Panc1 (cell line): ENCODE measurements at regions not wholly inside any gene's neighbourhood (a gene's known extent, or its start where the extent isn't known, plus 50 kb on each side); places are given as distances from the start of the nearest gene placed in this dataset.

Experiments used
- CTCF ChIP-seq: fragments of 450-650 bp; IDR thresholded peaks from 2 replicates; pipeline ENCODE4 v1.5.1; 2017; ENCODE audit warnings: mild to moderate bottlenecking
- POLR2AphosphoS5 ChIP-seq: IDR thresholded peaks from 2 replicates; pipeline ENCODE4 v1.6.1; 2012; ENCODE audit warnings: mild to moderate bottlenecking, low read depth, low read length, moderate library complexity
- REST ChIP-seq, 2 experiments: IDR thresholded peaks; 2 replicates each; pipeline ENCODE4 v1.6.1; 2011 to 2012; ENCODE audit warnings: low read depth in 2 of 2, control low read depth in 1 of 2, low read length in 1 of 2, mild to moderate bottlenecking in 1 of 2, moderate library complexity in 1 of 2; ENCODE audit not compliant: insufficient read depth in 1 of 2
- SIN3A ChIP-seq: IDR thresholded peaks from 2 replicates; pipeline ENCODE4 v1.6.1; 2012; ENCODE audit warnings: low read depth, mild to moderate bottlenecking, low read length, moderate library complexity, borderline replicate concordance; ENCODE audit not compliant: insufficient read depth
- TCF7L2 ChIP-seq: IDR thresholded peaks from 2 replicates; pipeline ENCODE4 v1.6.1; 2011; ENCODE audit warnings: mild to moderate bottlenecking, low read depth, low read length, inconsistent platforms

- no peak for TF ChIP-seq CTCF
- TF ChIP-seq POLR2AphosphoS5, result no peak
- TF ChIP-seq TCF7L2, result no peak
- no peak for TF ChIP-seq REST (IDR thresholded peaks at IDR 0.05; ENCODE audit: insufficient read depth in 1 of 2, low read depth in 2 of 2, low read length in 1 of 2)
- no peak for TF ChIP-seq SIN3A
Observed at GRCh38 chr13:54177466-54177865, 1148.9 kb downstream of the OLFM4 start.
